ENCODE measurements at regions not wholly inside any gene's neighbourhood (a gene's known extent, or its start where the extent isn't known, plus 50 kb on each side); places are given as distances from the start of the nearest gene placed in this dataset.

GRCh38 chr13:50128428-50128931 is 113.2 kb downstream of the KCNRG start:
- no peak for TF ChIP-seq CTCF (IDR thresholded peaks at IDR 0.05)
- no peak for TF ChIP-seq POLR2A (IDR thresholded peaks at IDR 0.05)

All from heart left ventricle (tissue), 13 donors.